Endodermal cell (in vitro differentiated cells): ENCODE measurements at regions not wholly inside any gene's neighbourhood (a gene's known extent, or its start where the extent isn't known, plus 50 kb on each side); places are given as distances from the start of the nearest gene placed in this dataset.
A peak's percentile ranks its signal among the peaks of the same experiment; 100 is the strongest.

ENCODE experiments used
- DNase-seq: peaks from one replicate; pipeline ENCODE4 v3.0.0-alpha.2; 2017
- H3K27ac ChIP-seq: 2 replicates; pipeline ENCODE4 v1.5.1; 2013; ENCODE audit warnings: mild to moderate bottlenecking, low read depth, low read length, moderate library complexity
- H3K27me3 ChIP-seq: 2 replicates; pipeline ENCODE4 v1.6.1; 2013; ENCODE audit warnings: mild to moderate bottlenecking, low read length, moderate library complexity; ENCODE audit not compliant: insufficient read depth, control insufficient read depth, poor library complexity, severe bottlenecking
- H3K36me3 ChIP-seq: 2 replicates; pipeline ENCODE4 v1.7.0; 2013; ENCODE audit warnings: mild to moderate bottlenecking, low read length, moderate library complexity; ENCODE audit not compliant: control insufficient read depth, insufficient read depth
- H3K4me1 ChIP-seq: one replicate; pipeline ENCODE4 v1.7.0; 2013; ENCODE audit warnings: low read length; ENCODE audit not compliant: control insufficient read depth, insufficient read depth
- H3K4me3 ChIP-seq: 2 replicates; pipeline ENCODE4 v1.5.1; 2013; ENCODE audit warnings: mild to moderate bottlenecking, low read length, moderate library complexity
- H3K9ac ChIP-seq: 2 replicates; pipeline ENCODE4 v1.6.1; 2013; ENCODE audit warnings: mild to moderate bottlenecking, low read length, moderate library complexity; ENCODE audit not compliant: poor library complexity, severe bottlenecking; ENCODE audit errors: extremely low read depth
- H3K9me3 ChIP-seq: 2 replicates; pipeline ENCODE4 v1.6.1; 2013; ENCODE audit warnings: mild to moderate bottlenecking, low read length, moderate library complexity; ENCODE audit not compliant: control insufficient read depth
- H3K27ac Mint-ChIP-seq: 2 replicates; pipeline ENCODE4 v1.8.0; 2020; ENCODE audit warnings: mixed read lengths
- H3K27me3 Mint-ChIP-seq: 2 replicates; pipeline ENCODE4 v1.8.0; 2021; ENCODE audit warnings: mild to moderate bottlenecking, mixed read lengths; ENCODE audit not compliant: insufficient read depth
- H3K36me3 Mint-ChIP-seq: 2 replicates; pipeline ENCODE4 v1.8.0; 2020; ENCODE audit warnings: low read depth, mixed read lengths
- H3K4me1 Mint-ChIP-seq: 2 replicates; pipeline ENCODE4 v1.8.0; 2020; ENCODE audit warnings: mixed read lengths
- H3K4me3 Mint-ChIP-seq: 2 replicates; pipeline ENCODE4 v1.8.0; 2020; ENCODE audit warnings: mild to moderate bottlenecking, moderate library complexity, mixed read lengths
- H3K9me3 Mint-ChIP-seq: 2 replicates; pipeline ENCODE4 v1.8.0; 2020; ENCODE audit warnings: mild to moderate bottlenecking, mixed read lengths
- WGBS, 2 experiments: methylation state at CpG; one replicate each; pipeline versions ENCODE4 v1.1.5 to v1.1.7; 2013; ENCODE audit warnings: missing lambda C conversion rate in 2 of 2, mixed read lengths in 1 of 2; ENCODE audit not compliant: insufficient coverage in 1 of 2, insufficient read length in 1 of 2; 5-methylcytosine and 5-hydroxymethylcytosine counted together
- TF ChIP-seq, protein P1 (sequence below): fragments of 200-600 bp; sonication (generic); conservative IDR thresholded peaks from 2 replicates; pipeline ENCODE4 v1.5.0; 2021; ENCODE audit warnings: antibody characterized with exemption, mild to moderate bottlenecking

DNA sequence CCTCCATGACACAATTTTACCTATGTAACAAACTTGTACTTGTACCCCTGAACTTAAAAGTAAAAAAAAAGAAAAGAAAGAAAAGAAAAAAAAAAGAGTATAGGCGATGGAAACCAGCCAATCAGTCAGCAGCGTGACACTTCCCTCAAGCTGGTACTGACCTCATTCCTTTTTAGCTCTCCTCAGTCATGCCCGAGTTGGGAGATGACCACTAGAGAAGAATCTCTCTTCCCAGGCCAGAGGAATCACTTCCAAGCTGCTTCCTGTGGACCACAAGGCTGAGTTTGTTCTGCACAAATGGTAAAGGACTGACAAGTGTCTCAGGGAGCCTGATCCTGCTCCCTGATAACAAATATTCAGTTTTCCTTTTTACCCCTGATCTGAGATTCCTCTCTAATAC is 313.5 kb upstream of the ESRRG start:
- WGBS, 2 experiments: 88 to 92% methylated on average over 1 to 3 of the region's 3 CpGs
- Mint-ChIP-seq H3K9me3 (peaks cover 41% of the 10 kb centered on the region), H3K4me1 (no peaks in the 10 kb centered on the region), H3K36me3 (peaks cover 14% of the 10 kb centered on the region), H3K27me3 (no peaks in the 10 kb centered on the region), H3K27ac (no peak overlapping the region), H3K4me3 (no peak overlapping the region)
- Histone ChIP-seq H3K27ac (no peak overlapping the region), H3K36me3 (no peaks in the 10 kb centered on the region), H3K9ac (no peak overlapping the region), H3K4me3 (no peak overlapping the region), H3K4me1 (no peaks in the 10 kb centered on the region), H3K9me3 (peaks cover 43% of the 10 kb centered on the region), H3K27me3 (no peaks in the 10 kb centered on the region)
- TF ChIP-seq, protein P1, sequence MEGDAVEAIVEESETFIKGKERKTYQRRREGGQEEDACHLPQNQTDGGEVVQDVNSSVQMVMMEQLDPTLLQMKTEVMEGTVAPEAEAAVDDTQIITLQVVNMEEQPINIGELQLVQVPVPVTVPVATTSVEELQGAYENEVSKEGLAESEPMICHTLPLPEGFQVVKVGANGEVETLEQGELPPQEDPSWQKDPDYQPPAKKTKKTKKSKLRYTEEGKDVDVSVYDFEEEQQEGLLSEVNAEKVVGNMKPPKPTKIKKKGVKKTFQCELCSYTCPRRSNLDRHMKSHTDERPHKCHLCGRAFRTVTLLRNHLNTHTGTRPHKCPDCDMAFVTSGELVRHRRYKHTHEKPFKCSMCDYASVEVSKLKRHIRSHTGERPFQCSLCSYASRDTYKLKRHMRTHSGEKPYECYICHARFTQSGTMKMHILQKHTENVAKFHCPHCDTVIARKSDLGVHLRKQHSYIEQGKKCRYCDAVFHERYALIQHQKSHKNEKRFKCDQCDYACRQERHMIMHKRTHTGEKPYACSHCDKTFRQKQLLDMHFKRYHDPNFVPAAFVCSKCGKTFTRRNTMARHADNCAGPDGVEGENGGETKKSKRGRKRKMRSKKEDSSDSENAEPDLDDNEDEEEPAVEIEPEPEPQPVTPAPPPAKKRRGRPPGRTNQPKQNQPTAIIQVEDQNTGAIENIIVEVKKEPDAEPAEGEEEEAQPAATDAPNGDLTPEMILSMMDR: no peak
- no peak for DNase-seq

DNA sequence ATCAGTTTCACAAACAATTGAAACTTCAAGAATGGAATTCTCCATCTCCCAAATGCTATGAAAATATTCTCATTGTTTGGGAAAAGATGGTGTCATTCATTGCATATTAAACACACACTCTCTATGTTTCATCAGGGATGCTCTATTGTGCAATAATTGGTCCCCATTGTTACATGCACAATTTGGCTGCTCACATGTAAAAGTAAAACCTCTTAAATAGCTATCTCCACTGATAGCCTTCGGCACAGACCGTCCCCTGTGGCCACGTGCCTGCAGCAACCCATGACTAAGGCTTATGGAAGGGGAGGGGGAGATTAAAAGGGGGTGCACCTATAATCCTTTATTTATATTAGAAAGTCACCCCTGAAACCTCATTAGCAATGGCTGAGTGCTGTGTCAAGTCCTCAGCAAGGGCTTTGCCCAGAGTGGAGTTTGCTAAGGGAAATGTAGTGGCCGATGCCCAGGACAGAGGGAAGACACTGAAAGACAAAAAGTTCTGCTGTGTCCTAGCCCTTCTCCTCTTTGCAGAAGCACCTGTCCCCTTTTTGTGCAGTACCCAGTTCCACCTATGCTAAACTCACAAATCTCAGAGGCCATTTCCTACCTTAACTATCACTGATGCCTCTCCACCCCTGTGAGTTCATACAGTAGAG is 309.6 kb upstream of the ESRRG start:
- H3K27ac Mint-ChIP-seq: no peak overlapping the region
- peaks cover 8% of the 10 kb centered on the region for H3K36me3 Mint-ChIP-seq
- H3K9me3 ChIP-seq: peaks cover 14% of the 10 kb centered on the region
- H3K36me3 ChIP-seq: no peaks in the 10 kb centered on the region
- H3K27ac ChIP-seq: no peak overlapping the region
- peaks cover 16% of the 10 kb centered on the region for H3K9me3 Mint-ChIP-seq
- TF ChIP-seq, protein P1: no peak
- H3K4me1 ChIP-seq: no peaks in the 10 kb centered on the region
- no peak for DNase-seq
- H3K9ac ChIP-seq: no peak overlapping the region
- no peak overlapping the region for H3K4me3 ChIP-seq
- peaks cover 1% of the 10 kb centered on the region for H3K4me1 Mint-ChIP-seq
- WGBS, 2 experiments: 89 to 91% methylated on average over 1 to 4 of the region's 4 CpGs
- H3K4me3 Mint-ChIP-seq: no peak overlapping the region
- H3K27me3 Mint-ChIP-seq: no peaks in the 10 kb centered on the region
- H3K27me3 ChIP-seq: no peaks in the 10 kb centered on the region

DNA sequence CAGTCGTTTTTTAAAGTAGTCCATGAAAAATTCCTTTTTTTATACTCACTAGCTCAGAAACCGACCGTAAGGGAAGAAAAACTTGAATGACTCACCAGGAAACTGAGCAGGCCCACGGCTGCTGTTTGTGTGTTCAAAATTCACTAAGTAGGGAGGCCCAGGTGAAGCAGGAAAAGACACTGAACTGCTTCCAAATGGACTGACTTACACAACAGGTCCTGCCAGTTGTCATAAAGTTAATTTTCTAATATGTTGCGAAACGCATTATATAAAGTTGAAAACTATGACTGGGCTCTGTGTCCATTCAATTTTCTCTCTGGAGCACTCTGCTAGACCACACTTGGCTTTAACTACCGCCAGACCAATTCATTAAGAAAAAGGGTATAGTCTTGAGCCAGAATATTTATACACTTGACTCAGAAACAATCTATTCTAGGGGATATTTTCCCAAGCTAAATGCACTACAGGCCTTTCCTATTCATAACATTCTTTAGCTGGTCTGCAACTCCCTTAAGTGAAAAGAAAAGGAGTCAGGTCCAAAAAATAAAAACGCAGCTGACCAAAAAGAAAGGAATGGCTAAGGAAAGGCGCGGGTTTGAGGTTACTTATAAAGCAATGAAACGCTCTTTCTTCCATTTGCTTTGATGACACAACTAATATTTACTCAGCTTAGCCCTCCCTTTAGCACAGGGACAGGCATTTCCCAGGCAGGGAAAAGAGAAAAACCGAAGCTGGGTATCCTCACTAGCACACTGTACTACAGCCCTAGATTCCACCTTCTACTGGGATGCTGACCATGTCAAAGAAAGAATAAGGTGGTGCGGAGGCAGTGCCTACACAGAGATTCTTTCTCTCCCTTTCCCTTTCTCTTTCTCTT is 306.3 kb upstream of the ESRRG start:
- Mint-ChIP-seq H3K4me3 (no peak overlapping the region), H3K27ac (peak overlapping the region; percentile 14), H3K9me3 (no peaks in the 10 kb centered on the region), H3K27me3 (no peaks in the 10 kb centered on the region), H3K4me1 (peaks cover 1% of the 10 kb centered on the region), H3K36me3 (no peaks in the 10 kb centered on the region)
- Histone ChIP-seq H3K9ac (no peak overlapping the region), H3K4me3 (no peak overlapping the region), H3K27me3 (no peaks in the 10 kb centered on the region), H3K4me1 (no peaks in the 10 kb centered on the region), H3K9me3 (no peaks in the 10 kb centered on the region), H3K36me3 (no peaks in the 10 kb centered on the region), H3K27ac (no peak overlapping the region)
- TF ChIP-seq, protein P1: no peak
- DNase-seq: no peak
- WGBS, 2 experiments: 88 to 93% methylated on average over 6 to 13 of the region's 13 CpGs
